ENCODE measurements at regions not wholly inside any gene's neighbourhood (a gene's known extent, or its start where the extent isn't known, plus 50 kb on each side); places are given as distances from the start of the nearest gene placed in this dataset.

DNA sequence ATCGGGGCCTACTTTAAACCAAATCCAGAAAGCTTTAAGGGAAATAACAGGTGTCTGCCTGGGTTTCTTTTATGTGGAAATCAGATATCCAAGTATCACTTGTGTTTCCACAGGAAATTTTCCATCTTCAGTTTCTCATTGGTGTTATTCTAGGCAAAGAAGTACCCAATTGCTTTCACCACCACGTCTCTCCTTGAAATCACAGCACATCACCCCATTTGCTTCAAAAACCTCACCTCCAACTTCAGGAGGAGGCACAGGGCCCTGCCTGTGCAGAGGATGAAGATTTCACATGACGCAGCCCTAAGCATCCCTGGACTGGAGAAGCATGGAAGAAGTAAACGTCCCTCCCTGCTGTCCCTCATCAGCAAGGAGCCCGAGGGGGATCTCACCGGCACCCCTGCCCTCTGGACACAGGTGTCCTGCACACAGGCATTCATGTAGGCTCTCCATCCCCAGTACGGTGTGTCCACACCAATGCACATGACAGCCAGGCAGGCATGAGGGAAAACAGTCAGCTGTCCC is 182.3 kb downstream of the TBXT start:
- no peak for DNase-seq

DNA sequence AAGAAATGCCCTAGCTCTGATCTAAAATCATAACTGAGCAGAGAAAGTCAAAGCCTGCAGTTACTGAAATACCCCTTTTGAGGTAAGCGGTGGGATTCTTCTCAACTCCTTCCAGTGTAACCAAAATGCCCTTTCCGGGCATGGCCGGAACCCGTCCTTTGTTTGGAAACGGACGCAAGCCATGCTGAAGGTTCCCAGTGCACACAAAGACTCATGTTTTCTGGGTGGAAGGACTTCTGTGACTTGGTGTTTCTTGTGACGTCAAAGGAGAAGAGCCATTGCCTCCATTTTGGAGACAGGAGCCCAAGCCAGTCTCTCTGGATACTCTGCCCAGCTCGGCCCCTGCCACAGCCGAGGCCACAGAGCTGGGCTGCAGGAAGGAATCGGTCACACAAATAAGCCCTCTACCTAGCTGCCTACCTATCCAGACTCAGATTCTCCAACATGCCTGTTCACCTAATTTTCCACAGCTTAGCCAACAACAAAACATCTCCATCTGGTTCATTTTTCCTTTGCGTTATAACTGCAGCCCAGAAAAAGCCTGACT is 182.8 kb downstream of the TBXT start:
- no peak for DNase-seq

DNA sequence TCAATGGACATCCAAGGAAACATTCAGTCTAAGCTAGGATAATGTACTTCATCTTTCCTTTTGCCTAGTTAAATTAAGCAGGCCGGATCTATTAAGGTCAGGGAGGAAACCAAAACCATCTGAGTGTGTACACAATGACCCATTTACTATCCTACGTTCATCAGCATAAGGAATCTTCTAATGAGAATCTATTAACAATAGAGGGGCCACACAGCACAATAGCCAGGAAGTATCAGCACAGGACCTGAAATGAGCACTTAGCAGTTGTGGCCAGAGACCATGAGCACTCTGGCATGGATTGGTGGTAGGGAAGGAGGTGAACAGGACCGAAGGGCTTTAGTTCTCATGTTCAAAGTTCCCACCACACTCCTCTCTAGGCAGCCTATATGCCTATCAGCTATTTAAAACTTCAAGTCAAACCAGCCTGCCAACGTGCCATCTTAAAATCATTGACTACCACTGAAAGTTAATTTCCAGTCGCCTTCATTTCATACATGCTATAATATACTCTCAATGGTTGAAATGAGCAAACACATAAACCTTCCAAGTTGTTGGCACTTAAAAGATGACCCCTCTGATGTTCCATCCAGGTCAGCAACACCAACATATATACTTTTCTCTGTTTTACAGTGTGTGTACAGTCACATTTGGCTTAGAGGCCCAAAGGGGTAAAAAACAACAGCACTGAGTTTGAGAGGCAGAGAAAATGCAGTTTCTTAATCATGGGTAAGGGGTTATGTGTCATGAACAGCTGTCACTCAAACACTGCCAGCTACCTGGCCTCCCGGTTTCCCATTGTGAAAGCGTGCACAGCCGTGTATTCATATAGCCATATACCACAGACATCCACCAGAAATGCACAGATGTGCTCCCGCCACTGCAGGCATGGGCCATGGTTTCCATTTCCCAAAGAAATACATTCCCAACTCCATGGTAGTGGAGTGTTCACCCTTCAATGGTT is 184.3 kb downstream of the TBXT start:
- DNase-seq = no peak

DNA sequence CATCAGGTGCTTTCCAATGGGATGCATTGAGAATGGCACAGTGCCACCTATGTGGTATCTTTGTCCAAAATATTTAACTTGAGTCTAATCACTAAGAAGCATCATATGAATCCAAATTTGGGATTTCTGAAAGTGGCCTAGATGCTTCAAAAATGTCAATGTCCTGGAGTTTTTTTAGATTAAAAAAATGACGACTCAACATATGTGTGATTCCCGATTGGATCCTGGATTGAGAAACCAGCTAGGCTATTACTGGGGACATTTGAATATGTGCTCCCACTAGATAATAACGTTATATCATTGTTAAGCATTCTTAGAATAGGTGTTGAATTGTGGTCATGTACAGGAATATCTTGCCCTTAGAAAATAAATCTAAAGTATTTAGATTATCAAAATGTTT is 189.2 kb downstream of the TBXT start:
- no peak for DNase-seq

DNA sequence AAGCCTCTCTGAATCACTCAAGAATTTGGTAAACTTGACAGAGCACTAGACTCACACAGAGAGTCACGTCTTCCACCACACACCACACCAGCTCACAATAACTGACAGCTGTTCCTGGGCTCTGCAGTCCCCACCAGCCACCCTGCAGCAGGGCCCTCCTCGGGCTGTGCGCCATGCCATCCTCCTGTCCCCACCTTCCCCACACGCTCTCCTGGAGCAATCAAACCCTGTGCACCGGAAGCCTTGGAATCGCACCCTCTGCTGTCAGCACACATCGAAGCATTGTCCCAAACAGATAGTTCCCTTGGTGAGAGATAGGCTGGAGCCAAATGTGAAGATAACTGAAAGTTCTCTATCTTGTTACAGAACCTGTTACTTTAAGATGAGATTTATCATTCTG is 191.0 kb downstream of the TBXT start:
- DNase-seq = no peak

DNA sequence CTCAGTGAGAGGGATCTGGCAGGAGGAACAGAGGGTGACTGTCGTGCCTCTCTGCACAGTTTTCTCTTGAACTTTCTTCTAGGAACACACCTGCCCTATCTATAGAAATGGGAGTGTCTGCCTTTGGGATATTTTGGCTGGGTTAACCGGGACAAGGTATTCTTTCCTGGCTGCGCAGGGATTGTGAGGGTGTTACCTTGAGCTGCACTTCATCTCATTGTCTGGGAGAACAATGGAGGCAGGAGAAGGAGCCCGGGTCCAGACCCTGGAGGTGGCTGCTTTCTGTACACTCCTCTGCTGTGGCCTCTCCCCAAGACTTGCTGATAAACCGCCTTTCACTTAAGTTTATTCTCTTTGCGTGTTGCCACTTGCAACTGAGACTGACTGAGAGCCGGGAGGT is 192.8 kb downstream of the TBXT start:
- no peak for DNase-seq

DNA sequence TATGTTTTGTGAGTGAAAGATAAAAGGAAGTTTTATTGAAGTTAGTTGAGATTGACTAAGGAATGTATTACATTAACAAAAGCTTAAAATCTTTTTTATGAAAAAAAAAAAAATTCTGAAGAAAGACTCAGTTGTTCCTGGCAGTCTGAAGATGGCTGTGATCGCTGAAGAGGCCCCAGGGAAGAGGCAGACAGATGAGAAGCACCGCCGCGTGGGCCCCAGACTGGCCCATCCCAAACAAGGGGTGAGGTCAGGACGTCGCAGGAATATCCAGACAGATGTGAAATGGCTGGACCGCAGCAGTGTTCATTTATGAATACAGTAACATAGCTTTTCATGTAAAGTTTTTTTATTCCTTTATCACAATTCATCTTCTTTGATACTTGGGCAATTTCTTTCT is 194.2 kb downstream of the TBXT start:
- no peak for DNase-seq

DNA sequence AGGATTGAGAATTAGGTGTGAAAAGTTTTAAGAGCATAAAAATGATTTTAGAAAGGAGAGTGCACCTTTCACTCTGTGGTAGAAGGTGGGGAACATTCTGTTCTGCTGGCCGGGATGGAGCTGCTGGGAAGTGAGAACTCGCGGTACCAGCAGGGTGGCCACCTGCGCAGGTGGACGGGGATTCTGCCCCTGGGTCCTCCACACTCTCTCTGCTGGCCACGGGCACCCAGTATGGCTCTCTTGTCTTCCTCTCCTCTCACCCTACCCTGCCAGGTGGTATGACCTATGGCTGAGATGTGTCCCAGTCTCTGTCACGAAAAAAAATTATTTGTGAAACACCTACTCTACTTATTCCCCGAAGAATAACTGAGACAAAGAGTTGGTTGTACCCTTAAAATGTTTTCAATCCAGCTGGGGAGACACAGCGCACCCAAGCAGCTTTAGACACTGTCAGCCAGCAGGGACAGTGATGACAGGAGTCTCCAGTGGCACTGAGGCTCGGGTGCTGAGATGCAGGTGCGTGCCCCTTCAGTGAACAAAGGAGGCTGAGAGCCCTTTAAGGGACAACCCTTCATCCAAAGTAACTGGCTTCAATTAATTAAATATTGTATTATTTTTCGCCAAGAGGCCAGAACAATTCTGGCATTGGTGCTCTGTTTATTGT is 195.4 kb downstream of the TBXT start:
- no peak for DNase-seq

DNA sequence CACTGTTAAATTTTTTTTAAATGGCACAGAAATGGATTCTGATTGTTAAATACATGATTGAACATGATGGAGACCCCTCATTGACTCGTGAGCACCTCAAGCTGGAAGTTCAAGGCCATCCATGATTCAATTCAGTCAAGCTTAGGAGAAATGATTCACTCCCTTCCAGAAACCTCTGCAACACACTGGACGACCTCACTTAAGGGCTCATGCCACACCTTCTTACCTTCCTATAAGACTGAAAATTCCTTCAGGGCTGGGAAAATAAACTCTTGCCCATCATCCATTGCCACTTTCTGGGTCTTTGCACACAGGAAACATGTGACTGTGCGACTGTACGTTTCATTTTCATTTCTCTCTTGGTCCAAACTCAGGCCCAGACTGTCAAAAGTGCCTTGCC is 196.4 kb downstream of the TBXT start:
- no peak for DNase-seq

DNA sequence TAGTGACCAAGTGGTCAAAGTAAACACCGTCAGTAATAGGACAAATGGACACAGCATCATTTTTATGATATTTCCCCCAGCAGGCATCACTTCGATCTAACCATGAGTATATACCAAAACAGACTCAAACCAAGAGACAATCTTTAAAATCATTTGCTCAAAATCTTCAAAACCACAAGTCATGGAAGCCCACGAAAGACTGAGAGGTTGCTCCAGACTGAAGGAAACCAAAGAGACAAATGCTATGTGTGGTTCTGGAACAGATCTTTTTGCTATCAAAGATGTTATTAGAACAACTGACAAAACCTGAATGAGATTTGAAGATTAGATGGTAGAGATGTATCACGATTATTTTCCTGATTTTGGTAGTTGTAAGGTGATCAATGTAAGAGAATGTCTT is 197.7 kb downstream of the TBXT start:
- no peak for DNase-seq

DNA sequence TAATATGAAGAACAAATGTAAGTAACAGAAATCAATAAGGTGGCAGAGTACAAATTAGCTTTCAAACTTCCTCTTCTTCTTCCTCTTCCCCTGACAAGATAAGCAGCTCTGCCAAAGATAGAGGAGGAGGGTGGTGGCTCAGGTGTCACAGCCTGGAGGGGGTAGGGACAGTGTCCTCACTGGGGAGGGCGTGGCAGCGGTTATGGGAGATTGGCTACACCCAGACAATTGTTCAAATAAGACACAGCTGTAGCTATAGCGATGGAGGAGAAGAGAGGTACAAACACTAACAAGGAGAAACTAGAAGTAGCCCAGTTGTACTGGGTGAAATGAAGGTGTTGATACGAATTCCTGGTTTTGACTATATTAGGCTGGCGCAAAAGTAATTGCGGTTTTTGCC is 198.5 kb downstream of the TBXT start:
- DNase-seq = no peak

DNA sequence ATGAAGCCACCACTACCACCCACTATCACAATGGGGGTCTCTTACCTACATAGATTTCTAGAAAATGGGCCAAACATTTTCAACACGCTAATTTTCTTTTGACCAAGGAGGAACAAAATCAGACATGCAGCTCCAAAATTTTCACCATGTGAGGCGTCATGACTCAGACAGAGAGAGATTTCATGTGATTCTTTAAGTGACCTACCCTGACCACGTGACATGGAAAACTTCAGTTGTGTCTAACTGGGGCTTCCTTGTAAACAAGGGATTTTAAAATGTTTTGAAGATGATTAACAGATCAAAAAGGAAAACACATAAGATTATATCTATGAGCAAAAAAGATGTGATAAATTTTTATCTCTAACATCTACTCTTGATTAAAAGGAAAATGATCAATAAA is 199.2 kb downstream of the TBXT start:
- DNase-seq = no peak

DNA sequence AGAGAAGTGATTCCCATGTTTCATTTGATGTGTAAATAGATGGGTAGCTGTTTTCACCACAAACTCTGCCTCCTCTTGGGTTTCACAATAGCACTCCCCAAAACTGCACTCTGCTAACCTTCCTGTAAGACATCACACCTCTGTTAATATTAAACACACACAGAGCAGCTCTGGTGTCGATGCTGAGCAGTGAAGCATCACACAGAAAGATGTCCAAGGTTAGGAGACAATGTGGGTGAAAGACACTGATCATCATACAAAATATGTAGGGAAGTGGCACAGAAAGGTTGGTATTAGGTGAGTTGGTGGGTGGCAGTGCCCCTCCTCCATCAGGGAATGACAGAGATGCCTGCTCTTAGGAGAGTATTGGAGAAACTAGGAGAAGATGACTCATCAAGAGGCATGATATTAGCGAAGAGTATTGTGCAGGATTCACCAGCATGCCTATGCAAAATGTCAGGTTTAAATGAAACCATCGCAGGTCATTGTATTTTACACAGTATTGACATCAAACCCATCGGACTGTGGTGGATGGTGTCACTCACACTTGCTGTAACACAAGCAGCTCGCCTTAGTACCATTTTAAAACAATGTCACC is 199.7 kb downstream of the TBXT start:
- no peak for DNase-seq

DNA sequence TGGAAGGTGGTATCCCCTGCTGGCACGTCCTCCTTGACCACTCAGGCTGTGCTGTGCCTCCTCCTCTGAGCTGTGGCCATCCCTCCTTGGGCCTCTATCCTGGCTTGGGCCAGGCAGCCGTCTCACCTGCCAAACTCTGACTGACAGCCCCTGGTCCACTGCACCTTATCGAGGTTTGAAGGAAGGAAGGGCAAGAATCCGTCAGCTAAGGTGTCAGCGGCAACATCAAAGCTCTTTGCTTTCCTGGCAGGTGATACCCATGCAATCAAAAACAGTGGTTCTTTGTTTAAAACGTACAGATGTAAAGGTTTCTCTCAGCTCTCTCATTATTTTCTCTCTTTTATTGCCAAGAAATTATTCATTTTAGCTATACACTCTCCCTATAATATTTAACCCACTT is 203.9 kb downstream of the TBXT start:
- no peak for DNase-seq

DNA sequence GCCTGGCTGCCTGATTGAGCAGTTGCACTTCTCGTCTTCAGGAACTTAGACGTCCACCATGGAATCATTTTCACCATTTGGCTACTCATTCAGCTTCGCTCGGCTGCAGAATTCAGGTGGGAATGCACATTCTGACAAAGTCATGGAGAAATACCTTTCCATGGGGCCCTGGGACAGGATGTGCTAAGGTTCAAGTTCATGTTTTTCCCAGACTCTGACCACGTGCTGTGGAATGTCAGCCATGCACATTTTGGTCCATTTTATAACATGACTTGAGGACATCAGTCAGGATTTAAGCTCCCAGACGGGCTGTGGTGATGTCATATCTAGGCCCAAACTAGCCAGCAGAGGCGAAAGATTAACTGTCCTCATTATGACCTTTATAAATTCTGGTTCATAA is 205.3 kb downstream of the TBXT start:
- no peak for DNase-seq

DNA sequence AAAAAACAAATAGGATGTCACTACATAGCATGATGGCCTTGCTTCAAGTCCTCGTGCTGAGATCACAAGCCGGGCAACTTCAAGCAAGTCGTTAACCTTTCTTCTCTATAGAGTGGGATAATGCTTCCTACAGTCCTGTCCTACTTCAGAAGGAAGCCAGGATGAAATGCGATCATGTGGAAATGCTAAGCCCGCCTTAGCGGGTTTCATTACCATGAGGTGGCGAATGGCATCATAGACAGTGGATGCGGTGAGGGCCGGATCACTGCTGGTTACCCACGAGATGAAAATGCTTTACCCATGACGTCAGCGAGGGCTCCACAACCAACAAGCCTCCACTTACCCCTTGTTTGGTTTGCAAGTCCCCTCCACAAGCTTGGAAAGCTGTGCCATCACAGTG is 206.4 kb downstream of the TBXT start:
- DNase-seq = no peak

DNA sequence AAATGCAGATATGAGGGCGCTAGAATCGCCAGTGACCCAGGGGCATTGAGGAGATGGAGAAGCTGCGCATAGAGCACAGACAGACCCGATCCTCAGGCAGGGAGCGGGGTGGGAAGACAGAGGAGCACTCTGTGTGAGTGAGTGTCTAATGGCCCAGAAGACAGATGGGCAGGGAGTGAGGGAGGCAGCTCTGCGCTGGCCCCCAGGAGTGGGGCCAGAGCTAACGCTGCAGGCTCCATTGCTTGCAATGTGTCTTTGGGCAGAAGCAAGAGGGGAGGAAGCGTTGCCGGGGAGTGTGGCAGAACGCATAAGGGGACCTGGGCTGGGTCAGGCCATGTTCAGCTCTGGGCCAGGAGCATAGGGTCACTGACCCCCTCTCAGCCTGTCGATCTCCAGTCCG is 207.0 kb downstream of the TBXT start:
- DNase-seq = no peak

DNA sequence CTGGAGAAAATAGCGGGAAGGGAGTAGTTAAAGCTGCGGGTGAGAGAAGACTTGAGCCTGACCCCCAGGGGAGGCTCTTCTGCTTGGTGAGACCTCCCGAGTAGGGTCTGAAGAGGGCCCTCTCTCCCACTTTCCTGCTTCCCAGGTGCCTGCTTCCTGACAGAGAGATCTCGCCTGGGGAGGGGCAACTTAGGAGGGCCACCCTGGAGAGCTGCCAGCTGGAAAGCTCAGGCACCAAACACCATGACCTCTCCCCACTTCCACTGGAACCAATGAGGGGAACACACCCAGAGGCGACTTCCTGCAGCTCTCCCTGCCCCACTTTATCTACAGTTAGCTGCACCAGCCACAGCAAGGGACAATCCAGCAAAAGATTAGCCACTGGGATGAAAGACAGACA is 208.0 kb downstream of the TBXT start:
- DNase-seq = no peak

DNA sequence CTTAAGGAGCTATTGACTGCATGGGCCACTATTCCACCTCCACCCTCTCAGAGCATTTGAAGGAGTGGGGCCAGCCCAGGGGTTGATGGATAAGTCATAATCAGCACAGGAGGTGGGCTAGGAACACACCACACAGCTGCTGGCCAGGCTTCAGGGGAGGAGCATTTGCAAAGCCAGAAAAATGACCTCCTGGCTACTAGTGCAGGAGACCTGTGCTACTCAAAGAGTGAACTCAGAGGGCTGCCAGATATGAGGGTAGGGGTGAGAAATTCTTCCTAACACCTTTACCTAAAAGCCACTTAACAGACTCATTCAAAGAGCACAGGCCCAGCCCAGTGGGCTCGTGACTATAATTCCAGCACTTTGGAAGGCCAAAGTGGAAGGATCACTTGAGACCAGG is 210.8 kb downstream of the TBXT start:
- no peak for DNase-seq

DNA sequence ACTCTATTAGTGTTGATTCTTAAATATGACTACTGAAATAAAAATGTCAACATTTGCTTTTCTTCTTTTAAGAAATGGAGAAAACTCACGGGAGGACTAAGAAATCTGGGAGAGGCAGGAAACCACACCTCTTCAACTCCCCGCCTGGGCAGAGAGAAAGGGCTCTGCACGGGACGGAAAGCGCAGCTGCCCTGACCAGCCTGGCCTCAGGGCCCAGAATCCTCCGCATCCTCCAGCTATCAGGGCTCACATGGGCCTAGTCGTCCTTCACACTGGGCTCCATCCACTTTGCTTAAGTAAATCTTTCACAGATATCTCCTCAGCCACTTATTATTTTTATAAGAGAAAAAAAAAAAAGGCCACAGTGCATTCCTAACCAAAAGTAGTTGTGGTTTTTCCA is 215.1 kb downstream of the TBXT start:
- no peak for DNase-seq

DNA sequence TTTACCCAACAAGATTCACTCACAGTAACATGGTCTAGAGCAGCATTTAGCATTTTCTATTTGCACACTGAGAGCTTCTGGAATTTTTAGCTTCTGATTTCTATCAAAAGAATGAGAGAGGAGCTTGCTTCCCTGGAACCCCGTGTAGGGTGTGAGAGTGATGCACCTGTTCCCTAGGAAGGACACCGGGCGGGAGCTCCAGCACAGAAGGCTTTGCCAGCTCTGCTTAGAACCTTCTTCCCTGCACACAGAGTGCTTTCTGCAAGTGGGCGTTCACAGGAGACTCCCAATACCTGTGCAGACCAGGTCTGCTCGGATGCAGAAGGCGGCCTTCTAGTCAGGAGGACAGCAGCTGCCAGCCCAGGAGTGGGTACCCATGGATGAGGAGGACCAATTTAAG is 217.3 kb downstream of the TBXT start:
- DNase-seq = no peak

DNA sequence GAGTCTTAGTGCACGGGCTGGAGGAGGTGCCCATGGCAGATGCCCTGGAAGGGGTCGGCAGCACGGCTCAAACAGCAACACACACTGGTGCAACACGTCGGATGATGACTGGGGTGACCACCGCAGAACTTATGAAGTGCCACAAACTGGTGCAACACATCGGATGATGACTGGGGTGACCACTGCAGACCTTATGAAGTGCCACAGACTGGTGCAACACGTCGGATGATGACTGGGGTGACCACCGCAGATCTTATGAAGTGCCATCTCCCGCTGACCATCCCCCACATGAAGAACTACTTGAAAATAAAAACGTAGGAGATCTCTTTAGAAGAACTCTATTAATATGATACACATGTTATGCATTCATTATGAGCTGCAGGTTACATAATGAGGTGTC is 218.3 kb downstream of the TBXT start:
- no peak for DNase-seq

DNA sequence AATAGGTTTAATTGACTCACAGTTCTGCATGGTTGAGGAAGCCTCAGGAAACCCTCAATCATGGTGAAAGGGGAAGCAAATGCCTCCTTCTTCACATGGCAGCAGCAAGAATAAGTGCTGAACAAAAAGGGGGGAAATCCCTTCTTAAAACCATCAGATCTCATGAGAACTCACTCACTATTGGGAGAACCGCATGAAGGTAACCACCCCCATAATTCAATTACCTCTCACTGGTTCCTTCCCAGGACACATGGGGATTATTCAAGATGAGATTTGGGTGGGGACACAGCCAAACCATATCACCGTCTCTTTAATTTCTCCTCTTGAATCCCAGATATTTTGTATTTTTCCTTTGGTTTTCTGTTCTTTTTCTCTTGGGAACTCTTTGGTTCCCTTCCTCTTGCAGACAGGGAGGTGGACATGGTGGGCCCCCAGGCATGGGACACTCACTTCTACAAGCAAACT is 223.6 kb downstream of the TBXT start:
- DNase-seq = no peak

DNA sequence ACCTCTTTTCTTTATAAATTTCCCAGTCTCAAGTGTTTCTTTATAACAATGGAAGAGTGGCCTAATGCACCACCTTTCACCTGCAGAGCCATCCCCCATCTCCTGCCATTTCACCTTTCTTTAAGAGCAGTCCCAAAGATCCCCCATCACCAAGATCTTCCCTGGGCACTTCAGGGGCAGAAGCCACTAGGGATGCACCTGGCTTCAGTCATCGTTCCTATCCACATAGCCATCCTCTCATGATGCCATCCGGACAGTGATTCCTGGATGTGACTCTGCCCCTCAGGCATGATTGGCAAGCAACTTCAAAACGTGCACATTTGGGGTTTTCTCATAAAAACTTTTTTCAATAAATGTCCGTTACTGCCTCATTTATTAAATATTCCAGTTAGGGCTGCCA is 225.9 kb downstream of the TBXT start:
- DNase-seq = no peak
